HG02870 (cell line): ENCODE measurements at regions not wholly inside any gene's neighbourhood (a gene's known extent, or its start where the extent isn't known, plus 50 kb on each side); places are given as distances from the start of the nearest gene placed in this dataset.

ENCODE experiments used
- ATAC-seq: cut with Tn5 transposase; IDR thresholded peaks from one replicate; pipeline ENCODE4 v1.9.1; 2021; ENCODE audit warnings: mild to moderate bottlenecking, moderate library complexity; ENCODE audit not compliant: unreplicated experiment

- no peak for ATAC-seq
Observed at GRCh38 chr6:126147291-126147815, 161.0 kb downstream of the TRMT11 start.

- no peak for ATAC-seq
Observed at GRCh38 chr6:126148853-126149252, 162.5 kb downstream of the TRMT11 start.

GRCh38 chr6:126152372-126152745 lies 166.0 kb downstream of the TRMT11 start:
- no peak for ATAC-seq

- ATAC-seq = no peak
Observed at GRCh38 chr6:126153661-126154060, 167.3 kb downstream of the TRMT11 start.

GRCh38 chr6:126156973-126157372 lies 170.6 kb downstream of the TRMT11 start:
- ATAC-seq = peak; percentile 80

GRCh38 chr6:126167726-126168125 lies 172.2 kb upstream of the CENPW start:
- no peak for ATAC-seq

GRCh38 chr6:126170433-126170832 lies 169.5 kb upstream of the CENPW start:
- ATAC-seq = no peak

- peak; percentile 82 for ATAC-seq
Observed at GRCh38 chr6:126170978-126171382, 168.9 kb upstream of the CENPW start.

- no peak for ATAC-seq
Observed at GRCh38 chr6:126172131-126172530, 167.8 kb upstream of the CENPW start.

GRCh38 chr6:126173265-126173664 lies 166.7 kb upstream of the CENPW start:
- no peak for ATAC-seq

- no peak for ATAC-seq
Observed at GRCh38 chr6:126174697-126175096, 165.2 kb upstream of the CENPW start.

GRCh38 chr6:126175251-126175650 lies 164.7 kb upstream of the CENPW start:
- no peak for ATAC-seq

GRCh38 chr6:126176282-126176681 lies 163.6 kb upstream of the CENPW start:
- ATAC-seq = no peak

- peak; percentile 54 for ATAC-seq
Observed at GRCh38 chr6:126180585-126180984, 159.3 kb upstream of the CENPW start.

GRCh38 chr6:126181173-126181741 lies 158.7 kb upstream of the CENPW start:
- ATAC-seq = no peak

- ATAC-seq = no peak
Observed at GRCh38 chr6:126181890-126182289, 158.0 kb upstream of the CENPW start.

GRCh38 chr6:126182650-126183311 lies 157.1 kb upstream of the CENPW start:
- ATAC-seq = peak; percentile 39

GRCh38 chr6:126185774-126186173 lies 154.1 kb upstream of the CENPW start:
- no peak for ATAC-seq

GRCh38 chr6:126188279-126188909 lies 151.5 kb upstream of the CENPW start:
- ATAC-seq = no peak

- no peak for ATAC-seq
Observed at GRCh38 chr6:126195625-126196236, 144.2 kb upstream of the CENPW start.

GRCh38 chr6:126198631-126199030 lies 141.3 kb upstream of the CENPW start:
- ATAC-seq = no peak

GRCh38 chr6:126199466-126199865 lies 140.4 kb upstream of the CENPW start:
- ATAC-seq = no peak
